ENCODE measurements at regions not wholly inside any gene's neighbourhood (a gene's known extent, or its start where the extent isn't known, plus 50 kb on each side); places are given as distances from the start of the nearest gene placed in this dataset.

- intact Hi-C loops (cut with micrococcal nuclease) (no loop called here), in situ Hi-C loops (cut with MboI) (no loop called here)
- H3K4me3 ChIP-seq = no peak overlapping the region
- no peaks in the 10 kb centered on the region for H3K27me3 ChIP-seq (ENCODE audit: control insufficient read depth in 2 of 2, insufficient read depth in 2 of 2, low read length in 2 of 2)
- H3K27ac ChIP-seq (ENCODE audit: extremely low read depth, low read depth, low read length) = no peak overlapping the region
- no peak for DNase-seq (ENCODE audit: extremely low read depth in 1 of 4, low spot score in 3 of 4)
- TF ChIP-seq ZNF707 (CRISPR knock-in tag; conservative IDR thresholded peaks at IDR 0.05) = no peak
- no peak for TF ChIP-seq KLF16 (IDR thresholded peaks at IDR 0.05)
- no peak overlapping the region for H3K4me2 ChIP-seq (ENCODE audit: insufficient read depth, low read length)
- H3K9me1 ChIP-seq (ENCODE audit: control insufficient read depth, insufficient read depth, low read length) = no peaks in the 10 kb centered on the region
- no peaks in the 10 kb centered on the region for H3K9me3 ChIP-seq (replicated peaks; ENCODE audit: control insufficient read depth, insufficient read depth, low read depth, low read length)
- no peaks in the 10 kb centered on the region for H3K36me3 ChIP-seq (ENCODE audit: control insufficient read depth, insufficient read depth, low read length)
- no peaks in the 10 kb centered on the region for H4K20me1 ChIP-seq (replicated peaks; ENCODE audit: control insufficient read depth, insufficient read depth, low read length)
- no peak for FAIRE-seq
- no peak for ATAC-seq
- 59% methylated on average over 5 of the region's 5 CpGs for WGBS (ENCODE audit: insufficient coverage, low coverage, missing lambda C conversion rate)
- H3K4me1 ChIP-seq (replicated peaks in 1 of 2; ENCODE audit: control insufficient read depth in 2 of 2, insufficient read depth in 2 of 2, low read length in 2 of 2) = peaks cover 0 to 19% of the 10 kb centered on the region in 2 experiments; a peak in 4 of 5 replicates
- POLR2A ChIA-PET = no interaction called here
- no peak overlapping the region for H3K9ac ChIP-seq (ENCODE audit: insufficient read depth in 1 of 2, low read depth in 2 of 2, low read length in 2 of 2)
- no TSS peak for BruUV-seq (replicated peaks)
- no peaks in the 10 kb centered on the region for H3K79me2 ChIP-seq (ENCODE audit: control insufficient read depth, insufficient read depth, low read length)
- CTCF ChIA-PET (ENCODE audit: low intra/inter-chr PET ratio) = no interaction called here
- no peak overlapping the region for H2AFZ ChIP-seq (ENCODE audit: low read depth, low read length)
Observed at GRCh38 chr2:118711603-118712002, 135.8 kb downstream of the EN1 start.

DNA sequence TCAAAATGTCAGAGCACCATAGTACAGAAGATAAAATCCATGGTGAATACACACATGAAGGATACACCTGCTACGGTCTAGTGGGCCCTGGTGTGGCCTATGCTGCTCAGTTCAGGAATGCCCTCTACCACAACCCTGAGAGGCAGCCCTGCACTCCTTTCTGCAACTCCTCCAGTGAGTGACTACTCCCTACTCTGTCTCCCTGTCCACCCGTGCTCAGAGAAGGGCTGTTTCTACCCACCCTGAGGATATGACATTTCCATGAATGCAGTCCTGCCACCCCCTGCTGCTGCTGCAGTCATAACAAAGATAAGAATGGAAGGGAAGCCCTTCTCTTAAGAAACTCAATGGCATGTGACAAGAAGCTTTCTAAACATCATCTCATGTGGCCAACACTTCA, 137.0 kb downstream of the EN1 start:
- H3K4me2 ChIP-seq (ENCODE audit: insufficient read depth, low read length) = no peak overlapping the region; the same call in 1 of the 2 replicates
- H3K27ac ChIP-seq (ENCODE audit: extremely low read depth, low read depth, low read length) = no peak overlapping the region
- 0 out of 2 replicates have a peak overlapping the region, but pooled peaks have one; percentile 10 for H2AFZ ChIP-seq (ENCODE audit: low read depth, low read length)
- ATAC-seq (peak; percentile 67), FAIRE-seq (no peak), DNase-seq (ENCODE audit: extremely low read depth in 1 of 4, low spot score in 3 of 4) (peak in 2 of 4 experiments; percentile 25 to 40)
- in situ Hi-C loops (cut with MboI) (no loop called here), intact Hi-C loops (cut with micrococcal nuclease) (no loop called here)
- BruUV-seq (replicated peaks) = no TSS peak
- H3K9me3 ChIP-seq (replicated peaks; ENCODE audit: control insufficient read depth, insufficient read depth, low read depth, low read length) = no peaks in the 10 kb centered on the region
- no peaks in the 10 kb centered on the region for H3K9me1 ChIP-seq (ENCODE audit: control insufficient read depth, insufficient read depth, low read length)
- H3K27me3 ChIP-seq (ENCODE audit: control insufficient read depth in 2 of 2, insufficient read depth in 2 of 2, low read length in 2 of 2) = no peaks in the 10 kb centered on the region; a peak in 1 of 5 replicates
- H3K4me3 ChIP-seq = no peak overlapping the region
- H3K79me2 ChIP-seq (ENCODE audit: control insufficient read depth, insufficient read depth, low read length) = no peaks in the 10 kb centered on the region
- no peak overlapping the region for H3K9ac ChIP-seq (ENCODE audit: insufficient read depth in 1 of 2, low read depth in 2 of 2, low read length in 2 of 2)
- ChIA-PET POLR2A (interaction anchor here (0.6 to 0.7 kb wide), 3 partner anchors 23 to 1050 kb away, joined by 3 read pairs; no protein-coding TSS in a partner anchor), CTCF (ENCODE audit: low intra/inter-chr PET ratio) (no interaction called here)
- H4K20me1 ChIP-seq (replicated peaks; ENCODE audit: control insufficient read depth, insufficient read depth, low read length) = no peaks in the 10 kb centered on the region
- no peaks in the 10 kb centered on the region for H3K36me3 ChIP-seq (ENCODE audit: control insufficient read depth, insufficient read depth, low read length)
- peaks cover 0 to 20% of the 10 kb centered on the region in 2 experiments; a peak in 4 of 5 replicates for H3K4me1 ChIP-seq (replicated peaks in 1 of 2; ENCODE audit: control insufficient read depth in 2 of 2, insufficient read depth in 2 of 2, low read length in 2 of 2)
- WGBS (ENCODE audit: insufficient coverage, low coverage, missing lambda C conversion rate) = 31% methylated on average over 2 of the region's 2 CpGs
- TF ChIP-seq RBM22 (IDR thresholded peaks at IDR 0.05; ENCODE audit: low read depth, low read length, poor library complexity, severe bottlenecking) (no peak), MITF (IDR thresholded peaks at IDR 0.05) (0 out of 2 replicates have a peak, but pooled peaks have one; percentile 47), BRD4 (IDR thresholded peaks at IDR 0.05) (no peak), SMAD4 (CRISPR knock-in tag; conservative IDR thresholded peaks at IDR 0.05) (peak; percentile 63), NELFE (IDR thresholded peaks at IDR 0.05; ENCODE audit: insufficient read depth, insufficient read length) (no peak), NUFIP1 (IDR thresholded peaks at IDR 0.05; ENCODE audit: partially characterized antibody) (no peak), WHSC1 (IDR thresholded peaks at IDR 0.05; ENCODE audit: low read length) (no peak), ZNF277 (CRISPR knock-in tag; IDR thresholded peaks at IDR 0.05; ENCODE audit: borderline replicate concordance) (no peak), LCOR (CRISPR knock-in tag; IDR thresholded peaks at IDR 0.05) (no peak), JUND (IDR thresholded peaks at IDR 0.05; ENCODE audit: borderline replicate concordance, low read depth, low read length) (no peak), JUND (tag; IDR thresholded peaks at IDR 0.05; ENCODE audit: borderline replicate concordance, low read depth, low read length) (peak; percentile 42; the same call in 1 of the 3 replicates)

Data from K562 (cell line).